Testis (tissue), 2 donors: ENCODE measurements at regions not wholly inside any gene's neighbourhood (a gene's known extent, or its start where the extent isn't known, plus 50 kb on each side); places are given as distances from the start of the nearest gene placed in this dataset.

ENCODE experiments used
- CTCF ChIP-seq, 3 experiments: fragments of 450-650 bp in 2 of 3; fragments of 200-600 bp in 1 of 3; sonication (generic) in 1 of 3; IDR thresholded peaks; one replicate each; pipeline ENCODE4 v1.5.1; 2016 to 2019; ENCODE audit warnings: antibody characterized with exemption in 3 of 3, mild to moderate bottlenecking in 2 of 3, moderate library complexity in 1 of 3
- POLR2A ChIP-seq: fragments of 450-650 bp; IDR thresholded peaks from one replicate; pipeline ENCODE4 v1.6.1; 2017; ENCODE audit warnings: antibody characterized with exemption, mild to moderate bottlenecking, moderate library complexity

GRCh38 chr6:21918666-21919065, 325.1 kb downstream of the SOX4 start:
- no peak for TF ChIP-seq CTCF (IDR thresholded peaks at IDR 0.05)
- no peak for TF ChIP-seq POLR2A
